Osteoblast (primary cell): ENCODE measurements at regions not wholly inside any gene's neighbourhood (a gene's known extent, or its start where the extent isn't known, plus 50 kb on each side); places are given as distances from the start of the nearest gene placed in this dataset.

Source experiments
- DNase-seq: peaks from one replicate; pipeline ENCODE4 v3.0.0; 2011; ENCODE audit warnings: low spot score, mixed read lengths; ENCODE audit not compliant: insufficient read length; ENCODE audit errors: missing footprints
- H2AFZ ChIP-seq: 2 replicates; pipeline ENCODE4 v1.6.0; 2011; ENCODE audit warnings: mild to moderate bottlenecking, low read length
- H3K27ac ChIP-seq: 2 replicates; pipeline ENCODE4 v1.5.1; 2011; ENCODE audit warnings: mild to moderate bottlenecking, low read depth, low read length, moderate library complexity
- H3K27me3 ChIP-seq: 2 replicates; pipeline ENCODE4 v1.6.0; 2012; ENCODE audit warnings: mild to moderate bottlenecking, control low read depth, inconsistent platforms, low read length, moderate library complexity; ENCODE audit not compliant: insufficient read depth
- H3K36me3 ChIP-seq: 2 replicates; pipeline ENCODE4 v1.5.1; 2011; ENCODE audit warnings: mild to moderate bottlenecking, low read length, control low read depth, moderate library complexity; ENCODE audit not compliant: insufficient read depth
- H3K4me1 ChIP-seq: 2 replicates; pipeline ENCODE4 v1.5.1; 2011; ENCODE audit warnings: mild to moderate bottlenecking, low read length, control low read depth, moderate library complexity; ENCODE audit not compliant: insufficient read depth
- H3K4me2 ChIP-seq: 2 replicates; pipeline ENCODE4 v1.6.0; 2011; ENCODE audit warnings: mild to moderate bottlenecking, low read length; ENCODE audit not compliant: insufficient read depth
- H3K4me3 ChIP-seq: fragments of 200-600 bp; sonication (generic); 3 replicates; pipeline ENCODE4 v1.5.1; 2012; ENCODE audit warnings: mild to moderate bottlenecking, low read length, inconsistent platforms; ENCODE audit not compliant: insufficient read depth
- H3K79me2 ChIP-seq: 2 replicates; pipeline ENCODE4 v1.6.0; 2012; ENCODE audit warnings: mild to moderate bottlenecking, low read length, control low read depth, inconsistent platforms; ENCODE audit not compliant: insufficient read depth
- H3K9me3 ChIP-seq: 2 replicates; pipeline ENCODE4 v1.5.1; 2011; ENCODE audit warnings: low read depth, low read length, control low read depth
- H4K20me1 ChIP-seq: 2 replicates; pipeline ENCODE4 v1.6.0; 2012; ENCODE audit warnings: mild to moderate bottlenecking, low read length, control low read depth; ENCODE audit not compliant: insufficient read depth
- CTCF ChIP-seq: IDR thresholded peaks from 2 replicates; pipeline ENCODE4 v1.5.1; 2011; ENCODE audit warnings: mild to moderate bottlenecking, low read depth, low read length, moderate library complexity; ENCODE audit errors: extremely low read depth

GRCh38 chr5:71828291-71829040 lies 109.4 kb downstream of the CARTPT start:
- Histone ChIP-seq H3K4me3 (no peak overlapping the region), H3K4me2 (peak overlapping the region; percentile 5), H3K27me3 (no peaks in the 10 kb centered on the region), H3K79me2 (no peaks in the 10 kb centered on the region), H3K9me3 (no peaks in the 10 kb centered on the region), H2AFZ (peak overlapping the region; percentile 81), H3K27ac (peak overlapping the region; percentile 46), H3K4me1 (peaks cover 20% of the 10 kb centered on the region), H3K36me3 (no peaks in the 10 kb centered on the region), H4K20me1 (no peaks in the 10 kb centered on the region)
- TF ChIP-seq CTCF, result no peak
- DNase-seq, result peak; percentile 66

- H4K20me1 ChIP-seq, result no peaks in the 10 kb centered on the region
- no peaks in the 10 kb centered on the region for H3K79me2 ChIP-seq
- no peaks in the 10 kb centered on the region for H3K9me3 ChIP-seq
- DNase-seq, result no peak
- TF ChIP-seq CTCF, result no peak
- H3K4me2 ChIP-seq, result no peak overlapping the region
- H2AFZ ChIP-seq, result peak overlapping the region; percentile 26
- no peaks in the 10 kb centered on the region for H3K27me3 ChIP-seq
- H3K27ac ChIP-seq, result peak overlapping the region; percentile 40
- no peaks in the 10 kb centered on the region for H3K36me3 ChIP-seq
- H3K4me1 ChIP-seq, result peaks cover 20% of the 10 kb centered on the region
- H3K4me3 ChIP-seq, result no peak overlapping the region
Measured at GRCh38 chr5:71829206-71829605, 110.1 kb downstream of the CARTPT start.

GRCh38 chr5:71830681-71831539 lies 111.8 kb downstream of the CARTPT start:
- Histone ChIP-seq H3K36me3 (no peaks in the 10 kb centered on the region), H3K27me3 (no peaks in the 10 kb centered on the region), H3K79me2 (no peaks in the 10 kb centered on the region), H3K27ac (peak overlapping the region; percentile 77), H3K4me2 (peak overlapping the region; percentile 50), H2AFZ (no peak overlapping the region), H3K4me3 (peak overlapping the region; percentile 7), H3K4me1 (peaks cover 21% of the 10 kb centered on the region), H4K20me1 (no peaks in the 10 kb centered on the region), H3K9me3 (no peaks in the 10 kb centered on the region)
- no peak for TF ChIP-seq CTCF
- DNase-seq, result peak; percentile 83
